SHP77 treated with DMSO at 0.1 percent for 48 hours (cell line): ENCODE measurements at regions not wholly inside any gene's neighbourhood (a gene's known extent, or its start where the extent isn't known, plus 50 kb on each side); places are given as distances from the start of the nearest gene placed in this dataset.
A peak's percentile ranks its signal among the peaks of the same experiment; 100 is the strongest.
"Not testable (repeated sequence)": the region's sequence is repeated elsewhere in the genome, so short reads cannot be mapped to it uniquely, and the experiment has no call there.

Experiments used
- DNase-seq: peaks from one replicate; lab custom pipeline; 2025; lab: John Stamatoyannopoulos, UW

GRCh38 chr11:88061111-88061510, 114.1 kb downstream of the RAB38 start:
- DNase-seq = no peak

GRCh38 chr11:88059326-88059725, 115.9 kb downstream of the RAB38 start:
- no peak for DNase-seq

GRCh38 chr11:88051396-88051795, 123.8 kb downstream of the RAB38 start:
- DNase-seq = no peak

- DNase-seq = no peak
Measured at GRCh38 chr11:88050247-88050646, 125.0 kb downstream of the RAB38 start.

- DNase-seq = not testable (repeated sequence)
Measured at GRCh38 chr11:88045288-88045687, 130.0 kb downstream of the RAB38 start.

- not testable (repeated sequence) for DNase-seq
Measured at GRCh38 chr11:88044658-88045057, 130.6 kb downstream of the RAB38 start.

GRCh38 chr11:88043149-88043548, 132.1 kb downstream of the RAB38 start:
- DNase-seq = no peak

GRCh38 chr11:88042647-88043046, 132.6 kb downstream of the RAB38 start:
- DNase-seq = no peak

GRCh38 chr11:88042238-88042637, 133.0 kb downstream of the RAB38 start:
- DNase-seq = no peak

GRCh38 chr11:88041679-88042078, 133.6 kb downstream of the RAB38 start:
- DNase-seq = no peak

- DNase-seq = no peak
Measured at GRCh38 chr11:88040148-88040496, 135.1 kb downstream of the RAB38 start.

GRCh38 chr11:88039476-88040147, 135.6 kb downstream of the RAB38 start:
- no peak for DNase-seq

- no peak for DNase-seq
Measured at GRCh38 chr11:88038063-88038462, 137.2 kb downstream of the RAB38 start.

GRCh38 chr11:88036701-88037100, 138.5 kb downstream of the RAB38 start:
- DNase-seq = no peak

GRCh38 chr11:88035271-88035670, 140.0 kb downstream of the RAB38 start:
- no peak for DNase-seq

- DNase-seq = no peak
Measured at GRCh38 chr11:88017666-88018065, 157.6 kb downstream of the RAB38 start.

- peak; percentile 17 for DNase-seq
Measured at GRCh38 chr11:88016392-88017170, 158.7 kb downstream of the RAB38 start.

- DNase-seq = no peak
Measured at GRCh38 chr11:88015170-88015569, 160.1 kb downstream of the RAB38 start.

- no peak for DNase-seq
Measured at GRCh38 chr11:88013508-88014065, 161.7 kb downstream of the RAB38 start.

GRCh38 chr11:88012456-88012855, 162.8 kb downstream of the RAB38 start:
- no peak for DNase-seq

GRCh38 chr11:87976009-87976408, 199.2 kb downstream of the RAB38 start:
- DNase-seq = no peak

GRCh38 chr11:87974797-87975196, 200.4 kb downstream of the RAB38 start:
- no peak for DNase-seq

- no peak for DNase-seq
Measured at GRCh38 chr11:87972133-87972532, 203.1 kb downstream of the RAB38 start.
